Stimulated activated effector memory CD8-positive, alpha-beta T cell treated with anti-CD3 and anti-CD28 coated beads, Interleukin-12 subunit alpha, Interleukin-12 subunit beta, amount 100 ng/mL, for 72 hours (primary cell): ENCODE measurements at regions not wholly inside any gene's neighbourhood (a gene's known extent, or its start where the extent isn't known, plus 50 kb on each side); places are given as distances from the start of the nearest gene placed in this dataset.
"Not testable (repeated sequence)": the region's sequence is repeated elsewhere in the genome, so short reads cannot be mapped to it uniquely, and the experiment has no call there.

Experiments used
- ATAC-seq: fragments of 150-1000 bp; cut with Tn5 transposase; 2 replicates; pipeline ENCODE4 v1.10.0; 2021
- DNase-seq, 2 donors: peaks; one replicate each; pipeline ENCODE4 v3.0.0; 2021 to 2022; ENCODE audit warnings: low spot score in 2 of 2
- H3K27ac Mint-ChIP-seq: one replicate; pipeline ENCODE4 v1.8.0; 2022; ENCODE audit warnings: mild to moderate bottlenecking, mixed read lengths
- H3K36me3 Mint-ChIP-seq: one replicate; pipeline ENCODE4 v1.8.0; 2022; ENCODE audit warnings: mild to moderate bottlenecking, mixed read lengths
- H3K4me1 Mint-ChIP-seq: one replicate; pipeline ENCODE4 v1.8.0; 2022; ENCODE audit warnings: mixed read lengths
- H3K4me3 Mint-ChIP-seq: one replicate; pipeline ENCODE4 v1.8.0; 2022; ENCODE audit warnings: mild to moderate bottlenecking, mixed read lengths
- H3K9me3 Mint-ChIP-seq: one replicate; pipeline ENCODE4 v1.8.0; 2022; ENCODE audit warnings: mixed read lengths

- not testable (repeated sequence) for ATAC-seq, H3K4me3 Mint-ChIP-seq, DNase-seq
Observed at GRCh38 chr22:11600161-11600560, 3927.8 kb upstream of the OR11H1 start.

GRCh38 chr22:11600896-11601890 lies 3926.8 kb upstream of the OR11H1 start:
- not testable (repeated sequence) for H3K4me3 Mint-ChIP-seq, H3K9me3 Mint-ChIP-seq, ATAC-seq, DNase-seq, H3K36me3 Mint-ChIP-seq, H3K4me1 Mint-ChIP-seq, H3K27ac Mint-ChIP-seq

More at GRCh38 chr22:11600161-11600560, 3927.8 kb upstream of the OR11H1 start:
- H3K36me3 Mint-ChIP-seq, H3K4me1 Mint-ChIP-seq, H3K27ac Mint-ChIP-seq, H3K9me3 Mint-ChIP-seq: not testable (repeated sequence)

GRCh38 chr22:11604635-11605395 lies 3923.2 kb upstream of the OR11H1 start:
- H3K36me3 Mint-ChIP-seq, H3K4me3 Mint-ChIP-seq, H3K4me1 Mint-ChIP-seq, DNase-seq, H3K27ac Mint-ChIP-seq, ATAC-seq: not testable (repeated sequence)
- peaks cover 12% of the 10 kb centered on the region for H3K9me3 Mint-ChIP-seq

GRCh38 chr22:11605468-11605981 lies 3922.5 kb upstream of the OR11H1 start:
- no peak for ATAC-seq
- DNase-seq: no peak
- H3K4me1 Mint-ChIP-seq: no peaks in the 10 kb centered on the region
- H3K36me3 Mint-ChIP-seq: no peaks in the 10 kb centered on the region
- H3K9me3 Mint-ChIP-seq: peaks cover 17% of the 10 kb centered on the region
- H3K27ac Mint-ChIP-seq: no peak overlapping the region
- no peak overlapping the region for H3K4me3 Mint-ChIP-seq

- ATAC-seq: not testable (repeated sequence)
- peaks cover 22% of the 10 kb centered on the region for H3K9me3 Mint-ChIP-seq
Observed at GRCh38 chr22:11606047-11607000, 3921.7 kb upstream of the OR11H1 start.

GRCh38 chr22:11607215-11607614 lies 3920.8 kb upstream of the OR11H1 start:
- H3K36me3 Mint-ChIP-seq, H3K4me1 Mint-ChIP-seq, H3K27ac Mint-ChIP-seq, ATAC-seq, DNase-seq, H3K4me3 Mint-ChIP-seq: not testable (repeated sequence)
- H3K9me3 Mint-ChIP-seq: peaks cover 26% of the 10 kb centered on the region

More at GRCh38 chr22:11606047-11607000, 3921.7 kb upstream of the OR11H1 start:
- not testable (repeated sequence) for H3K27ac Mint-ChIP-seq, DNase-seq, H3K4me3 Mint-ChIP-seq, H3K4me1 Mint-ChIP-seq, H3K36me3 Mint-ChIP-seq

- not testable (repeated sequence) for DNase-seq, H3K36me3 Mint-ChIP-seq, H3K4me1 Mint-ChIP-seq, H3K4me3 Mint-ChIP-seq, ATAC-seq, H3K27ac Mint-ChIP-seq
- peaks cover 32% of the 10 kb centered on the region for H3K9me3 Mint-ChIP-seq
Observed at GRCh38 chr22:11608486-11608885, 3919.5 kb upstream of the OR11H1 start.

GRCh38 chr22:11609193-11609592 lies 3918.8 kb upstream of the OR11H1 start:
- H3K9me3 Mint-ChIP-seq: peaks cover 34% of the 10 kb centered on the region
- H3K4me1 Mint-ChIP-seq, DNase-seq, H3K27ac Mint-ChIP-seq, H3K36me3 Mint-ChIP-seq, H3K4me3 Mint-ChIP-seq, ATAC-seq: not testable (repeated sequence)

GRCh38 chr22:11611280-11611679 lies 3916.7 kb upstream of the OR11H1 start:
- peaks cover 43% of the 10 kb centered on the region for H3K9me3 Mint-ChIP-seq
- H3K4me1 Mint-ChIP-seq, ATAC-seq, H3K36me3 Mint-ChIP-seq, DNase-seq, H3K4me3 Mint-ChIP-seq, H3K27ac Mint-ChIP-seq: not testable (repeated sequence)

- not testable (repeated sequence) for H3K27ac Mint-ChIP-seq, DNase-seq, H3K36me3 Mint-ChIP-seq, H3K4me1 Mint-ChIP-seq, ATAC-seq, H3K4me3 Mint-ChIP-seq
- H3K9me3 Mint-ChIP-seq: peaks cover 48% of the 10 kb centered on the region
Observed at GRCh38 chr22:11611876-11612275, 3916.1 kb upstream of the OR11H1 start.

GRCh38 chr22:11613081-11613897 lies 3914.7 kb upstream of the OR11H1 start:
- not testable (repeated sequence) for H3K36me3 Mint-ChIP-seq, DNase-seq, H3K4me1 Mint-ChIP-seq, H3K27ac Mint-ChIP-seq, H3K4me3 Mint-ChIP-seq, ATAC-seq
- H3K9me3 Mint-ChIP-seq: peaks cover 52% of the 10 kb centered on the region

GRCh38 chr22:11613898-11614755 lies 3913.9 kb upstream of the OR11H1 start:
- no peaks in the 10 kb centered on the region for H3K36me3 Mint-ChIP-seq
- DNase-seq (no peak), ATAC-seq (no peak)
- peaks cover 54% of the 10 kb centered on the region for H3K9me3 Mint-ChIP-seq
- H3K27ac Mint-ChIP-seq: no peak overlapping the region
- H3K4me1 Mint-ChIP-seq: no peaks in the 10 kb centered on the region
- no peak overlapping the region for H3K4me3 Mint-ChIP-seq

GRCh38 chr22:11614798-11615433 lies 3913.1 kb upstream of the OR11H1 start:
- H3K27ac Mint-ChIP-seq, DNase-seq, H3K4me3 Mint-ChIP-seq, ATAC-seq, H3K36me3 Mint-ChIP-seq, H3K4me1 Mint-ChIP-seq: not testable (repeated sequence)
- peaks cover 58% of the 10 kb centered on the region for H3K9me3 Mint-ChIP-seq
